ENCODE measurements at regions not wholly inside any gene's neighbourhood (a gene's known extent, or its start where the extent isn't known, plus 50 kb on each side); places are given as distances from the start of the nearest gene placed in this dataset.

- H3K4me1 ChIP-seq (ENCODE audit: insufficient read depth, low read length), result no peaks in the 10 kb centered on the region
- no peak for ATAC-seq
- no peaks in the 10 kb centered on the region for H3K27me3 ChIP-seq (ENCODE audit: low read length)
- no peaks in the 10 kb centered on the region for H3K36me3 ChIP-seq (ENCODE audit: low read depth, low read length)
- H3K4me2 ChIP-seq (ENCODE audit: low read length), result no peak overlapping the region
- no TSS peak for BruUV-seq (replicated peaks)
- no peak overlapping the region for H3K27ac ChIP-seq (ENCODE audit: low read length)
- H2AFZ ChIP-seq (ENCODE audit: low read length), result no peak overlapping the region
- no peak overlapping the region for H3K4me3 ChIP-seq (ENCODE audit: low read length)
- no peaks in the 10 kb centered on the region for H3F3A ChIP-seq (ENCODE audit: low read length, unreplicated experiment)
- H3K9me3 ChIP-seq (ENCODE audit: low read length), result no peaks in the 10 kb centered on the region
- POLR2A ChIA-PET (ENCODE audit: unreplicated experiment), result no interaction called here
- no peak for TF ChIP-seq CTCF (conservative IDR thresholded peaks at IDR 0.05; ENCODE audit: low read depth, low read length)
- TF ChIP-seq EZH2 (IDR thresholded peaks at IDR 0.05; ENCODE audit: low read length, unreplicated experiment), result no peak
- TF ChIP-seq EZH2phosphoT487 (IDR thresholded peaks at IDR 0.05; ENCODE audit: borderline replicate concordance, low read length), result no peak
- no peaks in the 10 kb centered on the region for H4K20me1 ChIP-seq (ENCODE audit: low read length)
- H3K79me2 ChIP-seq (ENCODE audit: low read length), result no peaks in the 10 kb centered on the region
- H3K9me2 ChIP-seq (replicated peaks; ENCODE audit: low read length), result no peaks in the 10 kb centered on the region
- CTCF ChIA-PET, result no interaction called here
- intact Hi-C loops (cut with micrococcal nuclease), result no loop called here
- H3K9ac ChIP-seq (ENCODE audit: low read length), result no peak overlapping the region
- no peak for DNase-seq
These were observed 191.2 kb upstream of the MGMT start for GRCh38 chr10:129275886-129276285.

GRCh38 chr10:129277084-129277483 is 190.0 kb upstream of the MGMT start:
- H3K79me2 ChIP-seq (ENCODE audit: low read length), result no peaks in the 10 kb centered on the region
- H3K4me1 ChIP-seq (ENCODE audit: insufficient read depth, low read length), result no peaks in the 10 kb centered on the region
- BruUV-seq (replicated peaks), result no TSS peak
- H3K9ac ChIP-seq (ENCODE audit: low read length), result no peak overlapping the region
- ChIA-PET POLR2A (ENCODE audit: unreplicated experiment) (no interaction called here), CTCF (no interaction called here)
- no peak overlapping the region for H3K4me2 ChIP-seq (ENCODE audit: low read length)
- no peaks in the 10 kb centered on the region for H3K9me2 ChIP-seq (replicated peaks; ENCODE audit: low read length)
- no peaks in the 10 kb centered on the region for H3K36me3 ChIP-seq (ENCODE audit: low read depth, low read length)
- DNase-seq (no peak), ATAC-seq (no peak)
- TF ChIP-seq CTCF (conservative IDR thresholded peaks at IDR 0.05; ENCODE audit: low read depth, low read length) (no peak), EZH2phosphoT487 (IDR thresholded peaks at IDR 0.05; ENCODE audit: borderline replicate concordance, low read length) (no peak), EZH2 (IDR thresholded peaks at IDR 0.05; ENCODE audit: low read length, unreplicated experiment) (no peak)
- no peaks in the 10 kb centered on the region for H3K27me3 ChIP-seq (ENCODE audit: low read length)
- H4K20me1 ChIP-seq (ENCODE audit: low read length), result no peaks in the 10 kb centered on the region
- H3F3A ChIP-seq (ENCODE audit: low read length, unreplicated experiment), result no peaks in the 10 kb centered on the region
- no peak overlapping the region for H2AFZ ChIP-seq (ENCODE audit: low read length)
- no peak overlapping the region for H3K27ac ChIP-seq (ENCODE audit: low read length)
- intact Hi-C loops (cut with micrococcal nuclease), result no loop called here
- H3K9me3 ChIP-seq (ENCODE audit: low read length), result no peaks in the 10 kb centered on the region
- no peak overlapping the region for H3K4me3 ChIP-seq (ENCODE audit: low read length)

GRCh38 chr10:129277841-129278240 is 189.2 kb upstream of the MGMT start:
- Histone ChIP-seq H3K27ac (ENCODE audit: low read length) (no peak overlapping the region), H3K79me2 (ENCODE audit: low read length) (no peaks in the 10 kb centered on the region), H2AFZ (ENCODE audit: low read length) (no peak overlapping the region), H3K9ac (ENCODE audit: low read length) (no peak overlapping the region), H3K4me2 (ENCODE audit: low read length) (no peak overlapping the region), H4K20me1 (ENCODE audit: low read length) (no peaks in the 10 kb centered on the region), H3K36me3 (ENCODE audit: low read depth, low read length) (no peaks in the 10 kb centered on the region), H3K27me3 (ENCODE audit: low read length) (no peaks in the 10 kb centered on the region), H3K9me3 (ENCODE audit: low read length) (no peaks in the 10 kb centered on the region), H3K9me2 (replicated peaks; ENCODE audit: low read length) (no peaks in the 10 kb centered on the region), H3F3A (ENCODE audit: low read length, unreplicated experiment) (no peaks in the 10 kb centered on the region), H3K4me1 (ENCODE audit: insufficient read depth, low read length) (no peaks in the 10 kb centered on the region), H3K4me3 (ENCODE audit: low read length) (no peak overlapping the region)
- intact Hi-C loops (cut with micrococcal nuclease), result no loop called here
- ATAC-seq, result no peak
- ChIA-PET POLR2A (ENCODE audit: unreplicated experiment) (no interaction called here), CTCF (no interaction called here)
- TF ChIP-seq EZH2phosphoT487 (IDR thresholded peaks at IDR 0.05; ENCODE audit: borderline replicate concordance, low read length) (no peak), EZH2 (IDR thresholded peaks at IDR 0.05; ENCODE audit: low read length, unreplicated experiment) (no peak), CTCF (conservative IDR thresholded peaks at IDR 0.05; ENCODE audit: low read depth, low read length) (no peak)
- DNase-seq, result no peak
- no TSS peak for BruUV-seq (replicated peaks)

All from PC-3 (cell line).